PC-9 (cell line): ENCODE measurements at regions not wholly inside any gene's neighbourhood (a gene's known extent, or its start where the extent isn't known, plus 50 kb on each side); places are given as distances from the start of the nearest gene placed in this dataset.

Experiments used
- CTCF ChIP-seq: fragments of 200-600 bp; sonication (generic); conservative IDR thresholded peaks from 2 replicates; pipeline ENCODE4 v1.6.1; 2017; ENCODE audit warnings: mixed run types, antibody characterized with exemption, mild to moderate bottlenecking, moderate library complexity
- EZH2 ChIP-seq: fragments of 200-600 bp; sonication (generic); IDR thresholded peaks from 2 replicates; pipeline ENCODE4 v1.8.0; 2017; ENCODE audit warnings: antibody characterized with exemption, low read depth

GRCh38 chr11:69413993-69414392 is 67.5 kb upstream of the LINC01488 start:
- TF ChIP-seq CTCF (no peak), EZH2 (no peak)
